ENCODE measurements at regions not wholly inside any gene's neighbourhood (a gene's known extent, or its start where the extent isn't known, plus 50 kb on each side); places are given as distances from the start of the nearest gene placed in this dataset.

DNA sequence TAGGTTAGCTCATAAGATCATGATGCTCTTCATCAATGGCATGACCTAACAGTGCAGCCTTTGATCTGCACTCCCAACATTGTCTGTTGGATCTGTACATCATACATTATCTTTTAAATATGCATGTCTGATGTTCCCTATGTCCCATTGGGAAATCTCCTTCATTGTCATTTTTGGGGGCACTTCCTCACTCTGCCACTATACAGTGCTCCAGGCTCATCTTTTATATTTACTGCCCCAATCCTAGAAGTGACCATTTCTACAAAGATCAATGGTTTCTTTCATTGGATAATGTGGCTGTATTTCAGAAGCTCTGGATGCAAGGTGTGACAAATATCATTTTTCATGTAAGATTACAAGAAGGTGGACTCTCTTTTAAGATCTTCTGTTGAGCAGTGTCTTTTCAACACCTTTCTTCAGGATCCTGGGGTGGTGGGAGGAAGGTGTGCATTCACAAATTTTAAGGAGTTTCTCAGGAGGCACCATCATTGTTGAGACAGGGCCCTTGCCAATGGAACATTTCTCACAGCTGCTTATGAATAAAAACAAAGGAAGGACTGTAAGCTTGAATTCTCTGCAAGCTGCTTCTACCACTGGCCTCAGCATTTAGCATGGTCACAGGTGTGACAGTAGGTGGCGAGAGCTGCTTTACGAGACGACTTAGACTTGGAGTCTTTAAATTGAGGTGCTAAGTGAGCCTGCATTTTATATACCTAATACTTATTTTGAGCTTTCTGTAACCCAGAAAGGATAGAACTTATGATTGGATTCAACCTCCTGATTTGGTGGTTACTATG is 403.0 kb downstream of the LMO7 start:
- TF ChIP-seq, protein P1, sequence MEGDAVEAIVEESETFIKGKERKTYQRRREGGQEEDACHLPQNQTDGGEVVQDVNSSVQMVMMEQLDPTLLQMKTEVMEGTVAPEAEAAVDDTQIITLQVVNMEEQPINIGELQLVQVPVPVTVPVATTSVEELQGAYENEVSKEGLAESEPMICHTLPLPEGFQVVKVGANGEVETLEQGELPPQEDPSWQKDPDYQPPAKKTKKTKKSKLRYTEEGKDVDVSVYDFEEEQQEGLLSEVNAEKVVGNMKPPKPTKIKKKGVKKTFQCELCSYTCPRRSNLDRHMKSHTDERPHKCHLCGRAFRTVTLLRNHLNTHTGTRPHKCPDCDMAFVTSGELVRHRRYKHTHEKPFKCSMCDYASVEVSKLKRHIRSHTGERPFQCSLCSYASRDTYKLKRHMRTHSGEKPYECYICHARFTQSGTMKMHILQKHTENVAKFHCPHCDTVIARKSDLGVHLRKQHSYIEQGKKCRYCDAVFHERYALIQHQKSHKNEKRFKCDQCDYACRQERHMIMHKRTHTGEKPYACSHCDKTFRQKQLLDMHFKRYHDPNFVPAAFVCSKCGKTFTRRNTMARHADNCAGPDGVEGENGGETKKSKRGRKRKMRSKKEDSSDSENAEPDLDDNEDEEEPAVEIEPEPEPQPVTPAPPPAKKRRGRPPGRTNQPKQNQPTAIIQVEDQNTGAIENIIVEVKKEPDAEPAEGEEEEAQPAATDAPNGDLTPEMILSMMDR (conservative IDR thresholded peaks at IDR 0.05; ENCODE audit: low read depth, low read length) = peak; percentile 23
- H3K4me3 ChIP-seq (ENCODE audit: low read depth, low read length) = no peak overlapping the region
- no peak for DNase-seq (ENCODE audit: low read depth)

DNA sequence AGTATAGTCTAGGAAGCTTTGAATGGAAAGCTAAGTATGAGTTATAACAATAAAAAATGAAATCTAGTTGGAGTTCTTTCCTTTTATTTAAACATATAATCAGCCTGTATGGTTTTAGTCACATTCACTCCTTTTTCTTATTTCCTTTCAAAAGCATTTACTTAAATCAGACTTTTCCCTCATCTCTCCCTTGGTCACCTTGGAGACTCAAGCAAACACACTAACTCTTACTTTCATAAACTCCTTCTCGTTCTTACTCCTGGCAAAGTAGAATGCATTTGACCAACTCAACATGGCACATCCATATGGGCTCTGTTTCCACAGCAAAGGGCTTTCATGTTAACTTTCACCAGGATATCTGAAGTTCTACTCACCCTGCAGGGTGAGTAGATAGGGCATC is 400.0 kb downstream of the LMO7 start:
- no peak overlapping the region for H3K4me3 ChIP-seq (ENCODE audit: low read depth, low read length)
- TF ChIP-seq, protein P1 (conservative IDR thresholded peaks at IDR 0.05; ENCODE audit: low read depth, low read length) = no peak
- DNase-seq (ENCODE audit: low read depth) = peak; percentile 31

DNA sequence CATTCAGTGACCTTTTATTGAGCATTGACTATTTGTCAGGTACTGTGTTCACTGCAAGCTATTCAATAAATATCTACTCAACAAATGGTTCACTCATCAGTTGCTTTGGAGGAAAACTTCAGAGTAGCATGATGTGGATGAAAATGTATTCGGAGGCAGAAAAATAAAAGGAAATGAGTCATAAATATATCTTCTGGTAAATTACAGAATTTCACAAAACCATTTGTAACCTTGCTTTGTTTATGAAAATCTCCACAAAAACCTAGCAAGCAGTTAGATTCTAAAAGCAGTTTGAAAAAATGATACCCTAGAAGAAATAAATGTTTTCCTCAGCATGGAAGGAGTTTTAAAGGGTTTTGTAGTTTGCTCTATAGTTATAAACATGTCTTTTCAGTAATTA is 399.6 kb downstream of the LMO7 start:
- peak; percentile 51 for DNase-seq (ENCODE audit: low read depth)
- no peak overlapping the region for H3K4me3 ChIP-seq (ENCODE audit: low read depth, low read length)
- TF ChIP-seq, protein P1 (conservative IDR thresholded peaks at IDR 0.05; ENCODE audit: low read depth, low read length) = no peak

DNA sequence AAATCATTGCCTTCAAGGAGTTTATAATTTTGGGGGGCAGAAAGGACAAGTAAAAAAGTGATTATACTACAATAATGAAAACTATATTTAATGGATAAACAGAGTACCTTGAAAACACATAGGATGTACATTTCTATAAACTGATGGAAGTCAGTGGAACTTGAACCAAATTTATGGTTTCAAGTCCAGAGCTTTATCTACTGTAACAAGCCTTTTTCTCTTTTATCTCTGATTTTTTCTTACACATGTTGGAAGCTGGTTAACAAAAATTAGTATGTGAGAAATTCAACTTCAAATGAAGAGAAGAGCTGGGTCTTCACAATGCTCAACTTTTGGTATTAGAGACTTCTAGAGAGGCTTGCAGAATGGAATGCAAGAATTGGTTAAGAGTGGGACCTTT is 393.6 kb downstream of the LMO7 start:
- DNase-seq (ENCODE audit: low read depth) = no peak
- no peak overlapping the region for H3K4me3 ChIP-seq (ENCODE audit: low read depth, low read length)
- TF ChIP-seq, protein P1 (conservative IDR thresholded peaks at IDR 0.05; ENCODE audit: low read depth, low read length) = no peak

DNA sequence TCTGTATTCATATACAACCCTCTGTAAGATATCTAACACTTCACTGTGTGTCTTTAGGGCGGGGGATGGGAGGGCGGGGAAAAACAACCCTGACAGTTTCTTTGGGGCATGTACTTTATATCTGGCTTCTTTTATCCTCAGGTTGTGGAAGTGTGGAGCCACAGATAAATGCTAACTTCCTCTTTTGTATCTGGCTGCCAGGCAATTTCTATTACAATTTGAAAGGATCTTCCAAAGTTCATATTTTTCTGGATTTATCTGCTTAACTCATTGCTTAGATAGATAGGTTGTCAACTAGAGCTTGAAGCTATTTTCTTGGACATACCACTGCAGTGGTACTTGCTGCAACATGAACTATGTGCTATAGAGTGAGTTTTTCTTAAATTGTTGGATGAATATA is 393.0 kb downstream of the LMO7 start:
- DNase-seq (ENCODE audit: low read depth) = no peak
- TF ChIP-seq, protein P1 (conservative IDR thresholded peaks at IDR 0.05; ENCODE audit: low read depth, low read length) = no peak
- no peak overlapping the region for H3K4me3 ChIP-seq (ENCODE audit: low read depth, low read length)

DNA sequence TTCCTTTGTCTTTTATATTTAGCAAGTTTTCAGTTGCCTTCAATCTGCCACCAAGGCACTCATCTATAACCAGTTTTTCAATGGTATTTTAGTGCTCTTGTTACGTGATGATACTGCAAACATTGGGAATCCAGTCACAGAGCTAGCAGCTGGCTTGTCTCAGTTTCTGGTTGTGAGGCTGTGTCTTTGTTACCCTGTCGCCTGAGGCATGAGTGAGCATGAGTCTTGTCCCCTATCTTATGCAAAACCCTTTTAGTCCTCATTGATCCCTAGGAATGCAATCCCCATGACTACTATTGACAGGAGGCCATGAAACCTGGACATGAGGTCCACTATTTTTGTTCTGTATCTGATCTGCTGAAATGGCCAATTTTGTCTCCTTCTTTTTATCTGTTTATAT is 391.0 kb downstream of the LMO7 start:
- no peak overlapping the region for H3K4me3 ChIP-seq (ENCODE audit: low read depth, low read length)
- DNase-seq (ENCODE audit: low read depth) = no peak
- TF ChIP-seq, protein P1 (conservative IDR thresholded peaks at IDR 0.05; ENCODE audit: low read depth, low read length) = no peak

DNA sequence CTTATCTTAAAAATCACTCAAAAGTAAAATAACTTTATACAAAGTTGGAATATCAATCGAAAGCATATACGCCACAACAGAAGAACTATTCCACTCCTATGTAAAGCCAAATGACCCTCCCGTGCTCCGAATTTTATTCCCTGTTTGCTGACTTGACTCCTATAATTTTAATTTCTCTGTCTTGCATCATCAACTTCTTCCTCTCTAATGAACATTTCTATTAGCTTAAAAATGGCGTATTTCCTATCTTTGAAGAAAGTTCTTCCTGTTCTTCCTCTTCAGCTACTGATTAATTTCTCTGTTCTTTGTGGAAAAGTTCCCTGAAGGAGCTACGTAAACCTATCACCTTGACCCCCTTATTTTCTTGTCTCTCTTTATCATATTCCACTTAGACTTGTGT is 389.3 kb downstream of the LMO7 start:
- TF ChIP-seq, protein P1 (conservative IDR thresholded peaks at IDR 0.05; ENCODE audit: low read depth, low read length) = no peak
- no peak overlapping the region for H3K4me3 ChIP-seq (ENCODE audit: low read depth, low read length)
- DNase-seq (ENCODE audit: low read depth) = no peak
